Esophagus muscularis mucosa (tissue), 4 donors: ENCODE measurements at regions not wholly inside any gene's neighbourhood (a gene's known extent, or its start where the extent isn't known, plus 50 kb on each side); places are given as distances from the start of the nearest gene placed in this dataset.

Experiments
- CTCF ChIP-seq, 3 experiments: fragments of 200-600 bp in 2 of 3; fragments of 450-650 bp in 1 of 3; sonication (generic) in 2 of 3; IDR thresholded peaks; one replicate each; pipeline ENCODE4 v1.5.1; 2017 to 2019; ENCODE audit warnings: antibody characterized with exemption in 3 of 3, mild to moderate bottlenecking in 2 of 3, moderate library complexity in 1 of 3
- EP300 ChIP-seq: sonication (generic); formaldehyde crosslinking; IDR thresholded peaks from one replicate; pipeline ENCODE4 v1.6.1; 2017; ENCODE audit warnings: antibody characterized with exemption
- POLR2AphosphoS5 ChIP-seq, 2 donors: sonication (generic); formaldehyde crosslinking; IDR thresholded peaks; one replicate each; pipeline ENCODE4 v1.6.1; 2017; ENCODE audit warnings: antibody characterized with exemption in 2 of 2

DNA sequence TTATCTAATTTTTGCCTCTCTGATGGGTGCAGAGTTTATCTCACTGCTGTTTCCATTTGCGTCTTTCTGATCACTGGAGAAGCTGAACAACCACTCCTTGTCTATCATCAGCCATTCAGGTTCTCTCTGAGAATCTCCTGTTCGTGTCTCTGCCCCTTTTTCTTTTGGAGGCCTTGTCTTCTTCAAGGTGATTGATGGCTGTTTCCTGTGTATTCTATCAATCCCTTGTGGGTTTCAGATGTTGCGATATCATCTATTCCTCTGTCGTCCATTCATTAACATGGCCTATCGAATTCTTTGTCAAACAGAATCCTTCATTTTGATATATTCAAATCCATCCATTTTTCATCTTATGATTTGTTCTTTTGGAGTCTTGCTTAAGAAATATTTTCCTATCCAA, 100.3 kb downstream of the FAM53A start:
- no peak for TF ChIP-seq CTCF (IDR thresholded peaks at IDR 0.05)
- no peak for TF ChIP-seq POLR2AphosphoS5 (IDR thresholded peaks at IDR 0.05)
- TF ChIP-seq EP300: no peak
